HG03565 (cell line): ENCODE measurements at regions not wholly inside any gene's neighbourhood (a gene's known extent, or its start where the extent isn't known, plus 50 kb on each side); places are given as distances from the start of the nearest gene placed in this dataset.
"Not testable (repeated sequence)": the region's sequence is repeated elsewhere in the genome, so short reads cannot be mapped to it uniquely, and the experiment has no call there.

Source experiments
- ATAC-seq: cut with Tn5 transposase; IDR thresholded peaks from one replicate; pipeline ENCODE4 v1.9.1; 2021; ENCODE audit warnings: mild to moderate bottlenecking, moderate library complexity; ENCODE audit not compliant: unreplicated experiment

DNA sequence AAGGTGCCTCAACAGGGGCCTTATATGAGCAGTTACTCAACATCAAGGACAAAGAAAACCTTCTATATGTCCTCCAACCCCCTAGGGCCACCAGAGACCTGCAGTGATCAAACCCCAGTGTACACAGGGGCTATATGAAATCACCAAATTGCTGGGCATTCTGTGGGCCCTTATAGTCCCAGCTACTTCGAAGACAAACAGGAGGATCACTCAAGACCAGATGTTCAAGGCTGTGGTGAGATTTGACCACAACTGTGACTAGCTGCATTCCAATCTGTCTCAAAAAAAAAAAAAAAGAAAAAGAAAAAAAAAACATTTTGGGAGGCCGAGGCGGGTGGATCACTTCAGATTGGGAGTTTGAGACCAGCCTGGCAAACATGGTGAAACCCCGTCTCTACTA, 51.0 kb upstream of the PRB2 start:
- no peak for ATAC-seq

DNA sequence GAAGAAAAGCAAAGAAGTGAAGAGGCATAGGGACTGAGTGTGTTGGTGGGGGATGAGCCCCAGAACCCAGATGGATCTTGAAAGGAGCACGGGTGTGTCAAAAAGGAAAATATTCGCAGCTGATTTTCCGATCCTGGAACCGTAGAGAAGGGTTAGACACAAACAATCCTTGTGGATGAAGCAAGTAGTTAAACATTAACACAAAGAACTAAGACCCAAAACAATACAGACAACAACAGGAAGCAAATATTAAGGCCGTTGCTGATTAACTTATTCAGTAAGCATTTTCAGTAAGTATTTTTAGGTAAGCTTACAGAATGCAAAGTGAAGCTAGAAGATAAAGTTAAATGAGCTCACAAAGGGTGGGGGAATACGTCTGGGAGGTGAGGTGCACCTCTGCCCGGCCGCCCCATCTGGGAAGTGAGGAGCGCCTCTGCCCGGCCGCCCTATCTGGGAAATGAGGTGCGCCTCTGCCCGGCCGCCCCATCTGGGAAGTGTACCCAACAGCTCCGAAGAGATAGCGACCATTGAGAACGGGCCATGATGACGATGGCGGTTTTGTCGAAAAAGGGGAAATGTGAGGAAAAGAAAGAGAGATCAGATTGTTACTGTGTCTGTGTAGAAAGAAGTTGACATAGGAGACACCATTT, 62.8 kb upstream of the PRB2 start:
- no peak for ATAC-seq

DNA sequence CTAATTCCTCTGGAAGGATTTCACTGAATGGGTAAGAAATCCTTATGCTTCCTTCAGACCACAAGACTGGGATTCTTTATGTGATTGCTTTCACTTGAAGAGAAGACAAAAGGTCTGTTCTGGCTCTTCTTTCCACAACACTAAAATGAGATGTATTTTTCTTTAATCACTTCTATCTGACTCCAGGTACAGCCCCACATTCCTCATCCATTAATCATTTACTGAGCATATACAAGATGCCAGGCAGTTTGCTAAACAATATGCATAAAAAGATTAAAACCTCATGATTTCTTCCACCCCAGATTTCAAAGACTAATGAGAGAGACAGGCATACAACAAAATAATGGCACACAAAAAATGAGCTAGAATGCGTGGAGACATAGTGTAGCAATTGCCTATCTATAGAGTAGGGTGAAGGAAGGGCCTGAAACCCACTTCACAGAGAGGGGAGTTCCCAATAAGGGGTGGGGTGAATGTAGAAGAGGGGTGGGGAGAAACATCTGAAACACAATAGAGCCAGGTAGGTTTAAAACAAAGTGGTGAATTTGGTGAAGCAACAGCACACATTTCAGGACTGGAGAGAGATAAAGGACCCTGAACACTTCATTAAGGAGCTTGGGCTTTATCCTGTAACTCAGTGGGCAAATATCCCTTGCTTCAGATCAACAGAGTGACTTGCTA, 65.1 kb upstream of the PRB2 start:
- ATAC-seq, result no peak

DNA sequence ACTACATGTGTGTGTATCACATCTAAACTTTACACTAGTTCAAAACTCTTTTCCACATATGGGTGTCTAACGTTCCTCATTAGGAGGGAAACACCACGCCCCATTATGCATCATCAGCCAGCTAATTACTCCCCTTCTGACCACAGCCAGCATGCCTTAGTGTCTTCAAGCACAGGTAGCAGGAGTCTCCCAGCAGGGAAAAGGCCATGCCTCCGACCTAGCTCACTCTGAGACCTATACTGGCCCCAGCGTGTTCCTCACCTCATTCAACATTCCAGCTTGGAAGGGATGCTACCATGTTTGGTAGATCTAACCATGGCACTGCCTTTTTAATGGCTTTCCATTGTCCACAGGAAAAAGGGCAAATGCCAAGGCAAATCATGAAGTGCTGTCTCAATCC, 66.1 kb upstream of the PRB2 start:
- no peak for ATAC-seq

DNA sequence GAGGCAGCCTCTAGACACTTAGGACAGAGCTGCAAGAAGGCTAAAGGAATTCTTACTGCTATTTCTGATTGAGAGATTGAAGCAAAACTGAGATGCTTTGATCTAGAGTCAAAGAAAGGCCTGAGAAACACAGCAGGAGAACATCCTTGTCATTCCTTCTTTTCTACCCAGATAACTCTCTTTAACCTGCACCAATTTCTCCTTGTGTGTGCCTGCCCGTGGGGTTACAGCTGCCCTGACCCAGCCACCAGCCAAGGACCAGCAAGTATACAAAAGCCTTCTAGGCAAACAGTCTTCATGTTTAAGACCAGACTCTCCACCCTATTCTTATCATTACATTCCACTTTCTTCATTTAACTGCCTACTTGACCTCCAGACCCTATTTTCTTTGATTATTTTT, 81.7 kb upstream of the PRB2 start:
- ATAC-seq, result no peak

DNA sequence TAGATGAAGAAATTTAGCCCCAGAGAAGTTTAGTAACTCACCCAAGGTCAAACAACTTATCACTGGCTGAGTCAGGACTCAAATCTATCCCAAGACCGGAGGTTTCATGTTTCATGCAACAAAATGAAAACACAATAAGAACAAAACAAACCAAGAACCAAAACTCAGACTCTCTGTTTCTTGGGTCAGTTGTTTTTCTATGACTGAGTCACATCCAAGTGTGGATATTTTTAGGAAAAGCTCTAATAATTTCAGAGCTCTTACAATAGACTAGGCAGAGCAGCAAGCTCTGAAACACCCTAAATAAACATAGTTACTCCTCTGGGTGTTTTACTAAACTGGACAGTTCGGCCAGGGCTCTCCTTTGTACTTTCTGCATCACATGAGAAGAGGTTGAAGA, 87.6 kb upstream of the PRB2 start:
- no peak for ATAC-seq

DNA sequence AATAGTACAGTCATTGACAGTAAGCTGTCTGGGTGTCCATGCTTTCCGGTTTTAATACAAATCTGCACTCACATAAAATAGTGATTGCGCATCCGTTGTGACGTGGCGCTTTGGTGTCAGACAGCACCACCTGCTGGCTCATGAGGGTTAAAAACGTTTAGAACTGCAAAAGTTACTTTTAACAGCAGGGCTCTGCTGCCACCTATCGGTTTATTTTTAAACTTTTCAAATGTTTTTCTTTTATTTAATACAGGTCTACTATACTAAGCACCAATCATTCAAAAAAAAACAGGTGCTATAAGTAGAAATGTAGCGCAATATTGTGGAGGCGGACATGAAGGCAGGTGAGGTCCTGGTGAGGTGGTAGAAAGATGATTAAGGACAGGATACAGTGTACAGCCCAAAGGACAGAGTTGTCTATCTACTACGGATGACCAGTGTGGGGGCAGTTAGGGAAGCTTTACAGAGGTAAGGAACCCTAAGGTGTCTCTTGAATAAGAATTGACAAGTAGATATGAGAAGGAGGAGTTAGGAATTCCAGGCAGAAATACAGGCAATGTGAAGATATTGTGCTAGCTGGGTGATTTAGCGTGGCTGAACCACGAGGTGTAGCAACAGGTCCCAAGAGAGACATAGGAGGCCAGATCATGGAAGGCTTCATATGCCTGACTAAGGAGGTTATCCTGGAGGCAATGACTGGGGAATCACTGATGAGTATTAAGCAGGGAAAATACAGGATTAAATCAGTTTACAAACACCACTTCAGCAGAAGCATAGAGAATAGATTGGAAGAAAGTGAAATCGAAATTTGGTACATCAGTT, 91.5 kb upstream of the PRB2 start:
- peak; percentile 83 for ATAC-seq

DNA sequence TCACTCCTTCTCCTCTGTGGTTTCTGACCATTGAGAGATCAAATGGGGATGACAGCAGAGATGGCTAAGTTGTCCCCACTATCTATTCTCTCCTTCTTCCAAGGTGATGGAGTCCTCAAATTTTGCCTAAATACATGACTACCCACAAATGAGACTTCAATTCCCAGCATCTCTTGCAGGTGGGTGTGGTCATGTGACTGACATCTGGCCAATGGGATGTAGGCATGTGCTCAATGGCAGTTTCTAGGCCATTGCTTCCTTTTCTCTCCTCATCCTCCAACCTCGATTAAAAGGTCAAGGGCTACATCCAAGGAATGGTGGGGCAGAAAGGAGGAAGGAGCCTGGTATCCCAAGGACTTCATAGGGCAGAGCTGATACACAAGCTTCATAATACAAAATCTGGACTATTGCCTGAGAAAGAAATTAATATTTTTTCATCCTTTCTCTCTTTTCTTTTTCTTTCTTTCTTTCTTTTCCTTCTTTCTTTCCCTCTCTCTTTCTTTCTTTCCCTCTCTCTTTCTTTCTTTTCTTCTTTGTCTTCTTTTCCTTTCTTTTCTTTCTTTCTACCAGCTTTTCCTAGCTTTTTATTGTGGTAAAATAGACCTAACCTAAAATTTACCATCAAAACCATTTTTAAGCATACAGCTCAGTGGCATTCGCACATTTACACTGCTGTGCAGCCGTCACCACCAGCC, 100.9 kb upstream of the PRB2 start:
- ATAC-seq, result no peak

DNA sequence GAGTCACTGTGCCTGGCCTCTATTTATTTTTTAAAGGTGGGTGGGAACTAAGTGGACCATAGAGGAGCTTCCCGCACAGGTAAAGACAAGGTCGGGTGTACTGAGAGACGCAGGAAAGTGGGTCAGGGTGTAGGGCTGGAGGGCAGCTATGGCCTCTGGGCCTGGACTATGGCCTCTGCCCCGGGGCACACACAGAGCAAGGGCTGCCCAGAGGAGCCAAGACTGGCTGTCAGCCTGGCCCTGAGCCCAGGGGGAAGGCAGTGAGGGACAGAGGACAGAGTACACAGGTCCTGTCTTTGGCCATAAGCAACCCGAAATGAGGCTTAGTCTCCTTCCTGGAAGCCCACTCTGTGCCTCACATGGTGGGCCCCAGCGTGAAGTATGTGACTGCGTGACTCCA, 102.1 kb upstream of the PRB2 start:
- ATAC-seq, result no peak

DNA sequence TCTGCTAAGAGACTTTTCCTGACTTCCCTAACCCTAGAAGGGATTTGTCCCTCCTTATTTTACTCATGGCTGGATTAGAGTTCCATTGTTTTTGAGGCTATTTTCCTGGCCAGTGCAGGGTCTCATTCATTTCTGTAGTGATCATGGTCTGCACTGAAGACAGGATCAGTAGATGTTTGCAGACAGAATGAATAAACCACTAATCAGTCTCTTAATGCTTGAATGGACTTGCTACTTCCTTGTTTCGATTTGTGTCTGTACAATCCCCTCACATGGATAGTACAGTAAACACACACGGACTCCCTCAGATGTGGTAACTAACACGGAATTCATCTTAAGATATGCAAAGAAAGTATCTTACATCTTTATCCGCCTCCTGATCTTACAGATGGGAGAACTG, 102.6 kb upstream of the PRB2 start:
- ATAC-seq, result peak; percentile 75

DNA sequence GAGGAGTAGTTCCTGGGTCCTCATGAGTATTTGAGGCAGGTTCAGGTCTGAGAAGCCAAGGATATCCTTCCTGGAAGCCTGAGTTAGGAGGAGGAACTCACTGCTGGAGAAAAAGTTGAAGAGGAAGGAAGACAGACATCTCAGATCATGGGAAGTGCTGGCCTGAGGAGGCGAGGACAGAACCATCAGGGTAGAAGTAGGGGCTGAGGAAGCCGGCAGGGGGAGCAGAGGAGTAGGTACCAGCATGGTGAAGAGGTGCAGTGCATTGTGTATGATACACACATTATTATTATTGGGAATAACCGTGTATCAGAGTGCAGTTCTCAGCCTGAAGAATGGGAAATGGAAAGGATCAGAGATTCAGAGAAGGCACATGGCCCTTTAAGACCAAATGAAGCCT, 103.2 kb upstream of the PRB2 start:
- ATAC-seq, result not testable (repeated sequence)

DNA sequence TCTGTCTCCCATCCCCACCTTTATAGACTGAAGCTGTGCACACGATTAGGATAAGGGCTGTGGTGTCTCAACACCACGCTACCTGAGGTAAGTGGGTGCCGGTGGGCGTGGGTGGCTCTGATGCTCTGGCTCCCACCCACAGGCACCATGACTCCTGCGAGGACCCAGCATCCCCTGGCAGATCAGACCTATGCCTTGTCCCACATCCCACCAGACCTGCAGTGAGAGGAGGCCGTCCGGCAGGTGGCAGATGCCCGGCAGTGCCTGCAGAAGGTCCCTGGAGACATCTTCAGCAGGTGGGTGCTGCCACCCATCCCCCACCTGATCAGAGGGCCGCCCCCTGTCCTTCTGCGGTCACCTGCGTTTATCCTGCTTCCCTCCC, 104.4 kb upstream of the PRB2 start:
- no peak for ATAC-seq

DNA sequence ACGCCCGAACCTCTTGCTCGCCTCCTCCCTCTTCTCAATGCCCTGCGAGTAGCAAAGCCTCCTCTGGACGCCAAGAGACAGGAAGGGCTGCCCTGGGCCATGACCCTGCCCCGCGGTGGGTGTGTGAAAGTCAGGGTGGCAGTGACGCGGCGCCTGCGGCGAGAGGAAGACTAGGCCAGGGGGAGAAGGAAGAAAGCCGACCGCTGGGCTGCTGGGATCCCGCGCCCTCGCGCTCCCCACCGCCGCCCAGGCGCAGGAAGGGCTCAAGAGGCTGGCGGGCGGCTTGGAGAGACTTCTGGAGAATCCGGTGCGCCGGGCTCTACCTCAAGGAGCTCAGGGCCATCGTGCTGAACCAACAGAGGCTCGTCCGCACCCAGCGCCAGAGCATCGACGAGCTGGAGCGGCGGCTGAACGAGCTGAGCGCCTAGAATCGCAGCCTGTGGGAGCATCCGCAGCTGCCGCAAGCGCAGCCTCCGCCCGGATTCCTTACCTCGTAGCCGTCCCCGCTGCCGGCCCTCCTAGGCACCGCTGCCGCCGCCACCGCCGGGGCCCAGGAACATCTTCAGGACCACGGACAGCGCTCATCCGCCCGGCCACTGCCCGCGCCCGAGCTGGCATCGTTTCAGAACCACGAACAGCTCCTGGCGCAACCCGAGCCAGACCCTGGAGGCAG, 105.0 kb upstream of the PRB2 start:
- no peak for ATAC-seq

DNA sequence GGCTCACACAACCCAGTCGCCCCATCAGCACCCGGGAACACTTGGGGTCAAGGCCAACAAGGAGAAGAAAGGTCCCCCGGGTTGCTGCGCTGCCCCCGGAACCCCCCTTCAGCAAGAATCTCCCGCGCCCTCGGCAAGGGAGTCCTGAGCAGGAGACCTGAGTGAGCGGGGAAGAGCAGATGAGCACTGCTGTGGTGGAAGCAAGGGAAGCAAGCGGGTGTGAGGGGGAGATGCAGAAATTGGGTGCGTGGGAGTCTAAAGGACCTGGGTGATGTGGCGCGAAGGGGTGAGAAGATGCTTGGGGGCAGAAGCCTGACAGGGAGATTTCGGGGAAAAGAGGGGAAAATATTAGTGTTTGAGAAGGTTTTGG, 105.5 kb upstream of the PRB2 start:
- no peak for ATAC-seq

DNA sequence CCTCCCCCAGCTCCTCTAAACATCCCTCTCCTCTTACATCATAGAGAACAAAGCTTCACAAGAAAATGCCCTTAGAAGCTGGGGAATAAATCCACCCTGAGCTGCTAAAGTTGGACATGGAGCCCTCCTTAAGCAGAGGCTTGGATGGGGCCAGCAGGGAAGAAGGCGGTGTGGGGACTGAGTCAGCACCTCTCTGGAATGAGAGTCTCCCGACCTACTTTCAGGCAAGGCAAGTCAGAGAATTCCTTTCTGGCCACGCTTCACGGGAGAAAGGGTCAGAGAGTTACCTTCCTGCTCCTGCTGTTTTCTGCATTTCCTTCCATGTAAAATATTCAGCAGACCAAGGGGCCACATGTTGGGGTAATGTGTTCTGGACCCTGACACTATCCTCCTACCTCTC, 113.3 kb upstream of the PRB2 start:
- no peak for ATAC-seq

DNA sequence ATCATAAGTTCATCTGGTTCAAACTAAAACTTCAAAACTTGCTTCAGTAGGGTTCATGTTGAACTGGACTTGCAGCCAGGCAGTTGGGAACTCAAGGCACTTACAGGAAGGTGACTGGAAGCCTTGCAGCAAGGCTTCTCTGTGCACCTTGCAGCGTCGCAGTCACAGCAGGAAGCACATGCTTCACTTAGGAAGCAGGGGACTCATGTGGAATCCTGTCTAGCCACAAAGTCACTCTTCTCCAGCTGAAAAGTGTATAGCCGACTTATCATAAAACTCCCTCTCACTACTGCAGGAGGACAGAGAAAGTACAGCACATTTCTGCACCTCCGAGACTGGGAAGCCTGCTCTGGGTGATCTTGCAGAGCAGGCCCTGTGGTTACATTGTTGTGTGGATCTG, 114.0 kb upstream of the PRB2 start:
- no peak for ATAC-seq

DNA sequence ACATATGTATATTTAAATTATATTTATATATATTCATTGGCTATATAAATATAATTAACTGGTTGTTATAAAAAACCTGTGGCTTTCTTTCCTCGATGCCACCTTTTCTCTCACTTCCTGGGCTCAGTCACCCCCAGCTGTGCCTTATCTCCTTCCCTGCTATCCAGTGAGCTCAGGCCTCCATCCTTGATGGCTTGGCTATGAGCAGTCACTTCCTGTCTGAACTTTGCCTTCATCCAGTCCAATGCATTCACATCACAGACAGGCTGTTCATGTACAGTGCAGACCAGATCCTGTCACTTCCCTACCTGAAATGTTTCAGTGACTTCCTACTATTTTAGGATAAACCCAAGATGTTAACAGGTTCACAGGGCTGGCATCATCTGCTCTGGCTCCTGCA, 115.3 kb upstream of the PRB2 start:
- no peak for ATAC-seq

DNA sequence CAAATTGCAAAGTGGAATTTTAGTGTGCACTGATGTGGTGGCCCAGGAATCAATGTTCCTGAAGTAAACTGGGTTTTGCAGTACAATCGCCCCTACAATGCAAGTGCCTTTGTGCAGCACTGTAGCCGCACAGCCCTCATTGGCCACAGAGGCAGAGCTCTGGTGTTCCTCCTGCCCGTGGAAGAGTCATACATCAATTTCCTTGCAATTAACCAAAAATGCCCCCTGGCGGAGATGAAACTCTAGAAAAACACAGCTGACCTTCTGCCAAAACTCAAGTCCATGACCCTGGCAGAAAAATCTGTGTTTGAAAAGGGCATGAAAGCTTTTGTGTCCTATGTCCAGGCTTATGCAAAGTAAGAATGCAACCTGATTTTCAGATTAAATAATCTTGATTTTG, 117.9 kb upstream of the PRB2 start:
- ATAC-seq, result no peak

DNA sequence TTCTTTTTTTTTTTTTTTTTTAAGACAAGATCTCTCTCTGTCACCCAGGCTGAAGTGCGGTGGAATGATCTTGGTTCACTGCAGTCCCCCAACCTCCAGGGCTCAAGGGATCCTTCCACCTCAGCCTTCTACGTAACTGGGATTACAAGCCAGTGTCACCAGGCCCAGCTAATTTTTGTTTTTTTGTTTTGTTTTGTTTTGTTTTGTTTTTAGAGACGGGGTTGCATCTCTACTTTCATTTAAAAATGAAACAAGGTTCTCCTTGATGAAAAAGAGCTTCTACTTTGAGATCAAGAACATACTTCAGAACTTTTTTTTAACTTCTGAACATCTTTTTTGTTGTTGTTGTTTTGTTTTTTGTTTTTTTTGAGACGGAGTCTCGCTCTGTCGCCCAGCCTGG, 121.7 kb upstream of the PRB2 start:
- ATAC-seq, result no peak

DNA sequence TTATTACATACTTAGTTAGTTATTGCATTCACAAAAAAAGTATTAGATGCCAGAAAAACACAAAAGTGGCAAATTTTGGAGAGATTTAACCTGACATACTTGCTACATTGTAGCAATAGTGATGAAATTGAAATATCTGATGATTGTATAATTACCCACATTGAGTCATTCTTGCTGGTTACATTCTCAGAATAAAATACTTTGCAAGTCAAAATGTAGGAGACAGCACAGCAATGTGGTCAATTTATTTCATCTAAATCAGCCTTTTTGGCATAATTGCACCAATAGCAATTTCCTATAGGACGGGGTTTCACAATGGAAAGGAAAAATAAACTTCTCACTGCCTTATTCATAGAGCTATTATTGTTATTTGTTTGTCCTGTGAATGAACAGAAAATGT, 125.0 kb upstream of the ETV6 start:
- no peak for ATAC-seq

DNA sequence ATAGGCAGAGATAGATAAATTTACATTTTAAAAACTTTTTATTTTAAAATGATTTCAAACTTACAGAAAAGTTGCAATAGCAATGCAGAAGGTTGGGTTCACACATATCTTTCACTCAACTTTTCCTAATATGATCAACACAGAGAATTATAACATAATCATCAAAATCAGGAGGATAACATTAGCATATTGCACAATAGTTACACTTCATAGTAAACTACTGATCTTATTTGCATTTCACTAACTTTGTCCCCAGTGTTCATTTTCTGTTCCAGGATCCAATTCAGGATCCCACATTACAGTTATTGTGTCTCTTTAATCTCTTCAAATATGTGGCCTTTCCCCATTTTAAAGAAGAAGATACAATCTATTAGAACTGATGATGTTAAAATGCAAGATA, 115.4 kb upstream of the ETV6 start:
- ATAC-seq, result no peak
